ENCODE measurements at regions not wholly inside any gene's neighbourhood (a gene's known extent, or its start where the extent isn't known, plus 50 kb on each side); places are given as distances from the start of the nearest gene placed in this dataset.

GRCh38 chr3:72113564-72113963 lies 328.6 kb upstream of the PROK2 start:
- Histone ChIP-seq H3K36me3 (ENCODE audit: control insufficient read depth in 2 of 2, insufficient read depth in 2 of 2, low read length in 1 of 2) (no peaks in the 10 kb centered on the region), H3K9me3 (ENCODE audit: control insufficient read depth in 2 of 2, insufficient read depth in 1 of 2, low read length in 1 of 2) (no peaks in the 10 kb centered on the region), H3K27me3 (ENCODE audit: control insufficient read depth in 2 of 2, insufficient read depth in 1 of 2, low read length in 1 of 2) (no peaks in the 10 kb centered on the region), H3K27ac (ENCODE audit: low read depth in 1 of 2, low read length in 1 of 2) (no peak overlapping the region), H3K4me3 (ENCODE audit: low read length in 2 of 2) (no peak overlapping the region), H3K4me1 (ENCODE audit: control insufficient read depth in 2 of 2, insufficient read depth in 2 of 2, low read length in 2 of 2) (peaks cover 10 to 22% of the 10 kb centered on the region in 2 donors)
- no peak for DNase-seq (ENCODE audit: low read depth in 6 of 9, low spot score in 9 of 9)
- 86% methylated on average over 1 of the region's 1 CpG for WGBS

GRCh38 chr3:72112435-72112834 lies 327.5 kb upstream of the PROK2 start:
- H3K36me3 ChIP-seq (ENCODE audit: control insufficient read depth in 2 of 2, insufficient read depth in 2 of 2, low read length in 1 of 2) = no peaks in the 10 kb centered on the region
- no peak overlapping the region for H3K4me3 ChIP-seq (ENCODE audit: low read length in 2 of 2)
- DNase-seq (ENCODE audit: low read depth in 6 of 9, low spot score in 9 of 9) = no peak
- no peaks in the 10 kb centered on the region for H3K27me3 ChIP-seq (ENCODE audit: control insufficient read depth in 2 of 2, insufficient read depth in 1 of 2, low read length in 1 of 2)
- H3K9me3 ChIP-seq (ENCODE audit: control insufficient read depth in 2 of 2, insufficient read depth in 1 of 2, low read length in 1 of 2) = no peaks in the 10 kb centered on the region
- no peak overlapping the region for H3K27ac ChIP-seq (ENCODE audit: low read depth in 1 of 2, low read length in 1 of 2)
- WGBS = 96% methylated on average over 3 of the region's 3 CpGs
- H3K4me1 ChIP-seq (ENCODE audit: control insufficient read depth in 2 of 2, insufficient read depth in 2 of 2, low read length in 2 of 2) = peaks cover 10 to 27% of the 10 kb centered on the region in 2 donors

- Histone ChIP-seq H3K36me3 (ENCODE audit: control insufficient read depth in 2 of 2, insufficient read depth in 2 of 2, low read length in 1 of 2) (no peaks in the 10 kb centered on the region), H3K4me1 (ENCODE audit: control insufficient read depth in 2 of 2, insufficient read depth in 2 of 2, low read length in 2 of 2) (peaks cover 10 to 27% of the 10 kb centered on the region in 2 donors), H3K4me3 (ENCODE audit: low read length in 2 of 2) (no peak overlapping the region), H3K27me3 (ENCODE audit: control insufficient read depth in 2 of 2, insufficient read depth in 1 of 2, low read length in 1 of 2) (no peaks in the 10 kb centered on the region), H3K9me3 (ENCODE audit: control insufficient read depth in 2 of 2, insufficient read depth in 1 of 2, low read length in 1 of 2) (no peaks in the 10 kb centered on the region), H3K27ac (ENCODE audit: low read depth in 1 of 2, low read length in 1 of 2) (no peak overlapping the region)
- DNase-seq (ENCODE audit: low read depth in 6 of 9, low spot score in 9 of 9) = no peak
- 96% methylated on average over 7 of the region's 7 CpGs for WGBS
Measured at GRCh38 chr3:72111265-72112205, 326.6 kb upstream of the PROK2 start.

- WGBS = 75% methylated on average over 17 of the region's 17 CpGs
- DNase-seq (ENCODE audit: low read depth in 6 of 9, low spot score in 9 of 9) = peak in 1 of 9 donors; percentile 58
- Histone ChIP-seq H3K27ac (ENCODE audit: low read depth in 1 of 2, low read length in 1 of 2) (no peak overlapping the region), H3K36me3 (ENCODE audit: control insufficient read depth in 2 of 2, insufficient read depth in 2 of 2, low read length in 1 of 2) (no peaks in the 10 kb centered on the region), H3K27me3 (ENCODE audit: control insufficient read depth in 2 of 2, insufficient read depth in 1 of 2, low read length in 1 of 2) (no peaks in the 10 kb centered on the region), H3K4me1 (ENCODE audit: control insufficient read depth in 2 of 2, insufficient read depth in 2 of 2, low read length in 2 of 2) (peaks cover 10 to 27% of the 10 kb centered on the region in 2 donors), H3K9me3 (ENCODE audit: control insufficient read depth in 2 of 2, insufficient read depth in 1 of 2, low read length in 1 of 2) (no peaks in the 10 kb centered on the region), H3K4me3 (ENCODE audit: low read length in 2 of 2) (no peak overlapping the region)
Measured at GRCh38 chr3:72109327-72110259, 324.6 kb upstream of the PROK2 start.

DNA sequence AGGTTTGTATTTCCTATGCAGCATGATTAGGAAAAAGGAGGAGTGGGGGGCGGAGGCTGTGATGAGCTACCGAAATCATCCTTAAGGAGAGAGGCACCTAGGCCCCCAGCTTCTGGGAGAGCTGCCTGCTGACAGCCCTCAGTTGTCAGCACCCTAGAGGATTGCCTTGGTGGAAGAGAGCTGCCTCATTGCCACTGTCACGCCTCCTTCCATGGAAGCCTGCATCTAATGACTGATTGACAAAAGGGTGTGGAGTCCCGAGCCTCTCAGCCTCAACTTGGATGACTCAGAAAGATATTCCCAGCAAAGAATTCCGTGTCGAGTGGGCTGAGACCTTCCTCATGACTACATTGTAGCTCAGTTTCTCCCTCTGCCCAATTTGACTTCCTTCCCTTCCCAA lies 320.4 kb upstream of the PROK2 start:
- Histone ChIP-seq H3K27me3 (ENCODE audit: control insufficient read depth in 2 of 2, insufficient read depth in 1 of 2, low read length in 1 of 2) (no peaks in the 10 kb centered on the region), H3K9me3 (ENCODE audit: control insufficient read depth in 2 of 2, insufficient read depth in 1 of 2, low read length in 1 of 2) (no peaks in the 10 kb centered on the region), H3K4me1 (ENCODE audit: control insufficient read depth in 2 of 2, insufficient read depth in 2 of 2, low read length in 2 of 2) (peaks cover 22 to 48% of the 10 kb centered on the region in 2 donors), H3K36me3 (ENCODE audit: control insufficient read depth in 2 of 2, insufficient read depth in 2 of 2, low read length in 1 of 2) (no peaks in the 10 kb centered on the region), H3K4me3 (ENCODE audit: low read length in 2 of 2) (no peak overlapping the region), H3K27ac (ENCODE audit: low read depth in 1 of 2, low read length in 1 of 2) (no peak overlapping the region)
- no peak for DNase-seq (ENCODE audit: low read depth in 6 of 9, low spot score in 9 of 9)
- WGBS = 93% methylated on average over 6 of the region's 6 CpGs

DNA sequence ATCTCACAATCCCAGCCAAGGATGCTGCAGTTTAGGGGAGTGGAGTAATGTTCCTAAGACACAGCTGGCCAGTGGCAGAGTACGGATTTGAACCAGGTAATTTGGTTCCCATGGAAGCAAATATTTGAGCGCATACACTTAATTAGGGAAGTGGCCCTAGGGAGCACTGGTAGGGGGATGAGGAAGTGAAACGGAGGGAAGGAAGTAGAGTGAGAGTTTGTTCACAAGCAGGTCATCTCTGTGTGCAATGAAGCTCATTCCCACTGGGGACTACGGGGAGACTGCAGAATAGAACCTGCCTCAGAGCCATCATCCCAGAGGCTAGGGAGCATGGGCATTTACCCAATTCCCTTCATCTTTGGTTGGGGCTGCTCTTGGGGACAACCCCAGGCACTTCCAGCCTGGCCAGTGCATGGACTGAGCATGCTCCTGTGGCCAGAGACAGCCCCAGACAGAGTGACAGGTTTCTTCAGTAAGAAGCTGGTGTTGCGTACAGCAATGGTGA lies 317.2 kb upstream of the PROK2 start:
- Histone ChIP-seq H3K4me1 (ENCODE audit: control insufficient read depth in 2 of 2, insufficient read depth in 2 of 2, low read length in 2 of 2) (peaks cover 21 to 52% of the 10 kb centered on the region in 2 donors), H3K4me3 (ENCODE audit: low read length in 2 of 2) (no peak overlapping the region), H3K27ac (ENCODE audit: low read depth in 1 of 2, low read length in 1 of 2) (no peak overlapping the region), H3K36me3 (ENCODE audit: control insufficient read depth in 2 of 2, insufficient read depth in 2 of 2, low read length in 1 of 2) (no peaks in the 10 kb centered on the region), H3K9me3 (ENCODE audit: control insufficient read depth in 2 of 2, insufficient read depth in 1 of 2, low read length in 1 of 2) (no peaks in the 10 kb centered on the region), H3K27me3 (ENCODE audit: control insufficient read depth in 2 of 2, insufficient read depth in 1 of 2, low read length in 1 of 2) (peaks cover 0 to 4% of the 10 kb centered on the region in 2 donors)
- DNase-seq (ENCODE audit: low read depth in 6 of 9, low spot score in 9 of 9) = no peak
- WGBS = 54% methylated on average over 5 of the region's 5 CpGs

DNA sequence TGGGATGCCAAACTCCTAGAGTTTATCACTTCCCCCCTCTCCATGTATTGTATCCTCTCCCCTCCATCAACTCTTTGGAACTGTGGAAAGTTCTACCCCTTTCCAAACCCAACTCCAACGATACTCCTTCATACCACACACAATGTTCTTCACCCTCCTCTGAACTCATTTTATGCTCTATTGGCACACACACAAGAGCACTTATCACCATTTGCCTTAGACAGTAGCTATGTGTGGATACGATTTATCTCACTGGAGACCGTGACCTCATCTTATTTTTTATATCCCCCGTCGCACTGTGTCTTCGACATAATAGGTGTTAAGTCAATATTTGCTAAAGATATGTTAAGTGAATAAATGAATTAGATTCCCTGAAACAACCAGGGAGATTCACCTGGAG lies 316.5 kb upstream of the PROK2 start:
- 93% methylated on average over 6 of the region's 6 CpGs for WGBS
- H3K36me3 ChIP-seq (ENCODE audit: control insufficient read depth in 2 of 2, insufficient read depth in 2 of 2, low read length in 1 of 2) = no peaks in the 10 kb centered on the region
- H3K4me1 ChIP-seq (ENCODE audit: control insufficient read depth in 2 of 2, insufficient read depth in 2 of 2, low read length in 2 of 2) = peaks cover 21 to 52% of the 10 kb centered on the region in 2 donors
- no peaks in the 10 kb centered on the region for H3K9me3 ChIP-seq (ENCODE audit: control insufficient read depth in 2 of 2, insufficient read depth in 1 of 2, low read length in 1 of 2)
- H3K27me3 ChIP-seq (ENCODE audit: control insufficient read depth in 2 of 2, insufficient read depth in 1 of 2, low read length in 1 of 2) = peaks cover 0 to 4% of the 10 kb centered on the region in 2 donors
- peak overlapping the region; percentile 4 to 79 for H3K27ac ChIP-seq (ENCODE audit: low read depth in 1 of 2, low read length in 1 of 2)
- no peak for DNase-seq (ENCODE audit: low read depth in 6 of 9, low spot score in 9 of 9)
- no peak overlapping the region for H3K4me3 ChIP-seq (ENCODE audit: low read length in 2 of 2)

GRCh38 chr3:72100601-72101187 lies 315.7 kb upstream of the PROK2 start:
- no peaks in the 10 kb centered on the region for H3K36me3 ChIP-seq (ENCODE audit: control insufficient read depth in 2 of 2, insufficient read depth in 2 of 2, low read length in 1 of 2)
- peaks cover 21 to 54% of the 10 kb centered on the region in 2 donors for H3K4me1 ChIP-seq (ENCODE audit: control insufficient read depth in 2 of 2, insufficient read depth in 2 of 2, low read length in 2 of 2)
- DNase-seq (ENCODE audit: low read depth in 6 of 9, low spot score in 9 of 9) = peak in 8 of 9 donors; percentile 74 to 94 (median 88)
- no peaks in the 10 kb centered on the region for H3K9me3 ChIP-seq (ENCODE audit: control insufficient read depth in 2 of 2, insufficient read depth in 1 of 2, low read length in 1 of 2)
- H3K4me3 ChIP-seq (ENCODE audit: low read length in 2 of 2) = peak overlapping the region; percentile 21 to 31
- under 1% methylated on average over 21 of the region's 21 CpGs for whole genome bisulfite sequencing
- H3K27me3 ChIP-seq (ENCODE audit: control insufficient read depth in 2 of 2, insufficient read depth in 1 of 2, low read length in 1 of 2) = peaks cover 0 to 4% of the 10 kb centered on the region in 2 donors
- H3K27ac ChIP-seq (ENCODE audit: low read depth in 1 of 2, low read length in 1 of 2) = peak overlapping the region; percentile 26 to 79

Measured in thymus (tissue), 11 donors.